ENCODE measurements at regions not wholly inside any gene's neighbourhood (a gene's known extent, or its start where the extent isn't known, plus 50 kb on each side); places are given as distances from the start of the nearest gene placed in this dataset.

GRCh38 chr6:98581705-98582104 is 252.7 kb upstream of the POU3F2 start:
- no peak for TF ChIP-seq CTCF (conservative IDR thresholded peaks at IDR 0.05; ENCODE audit: low read depth, low read length)
- no peak for DNase-seq (ENCODE audit: low read depth)
- no peak overlapping the region for H3K4me3 ChIP-seq (ENCODE audit: low read depth, low read length)

GRCh38 chr6:98583506-98583905 is 250.9 kb upstream of the POU3F2 start:
- no peak for TF ChIP-seq CTCF (conservative IDR thresholded peaks at IDR 0.05; ENCODE audit: low read depth, low read length)
- no peak for DNase-seq (ENCODE audit: low read depth)
- no peak overlapping the region for H3K4me3 ChIP-seq (ENCODE audit: low read depth, low read length)

GRCh38 chr6:98586163-98586562 is 248.2 kb upstream of the POU3F2 start:
- TF ChIP-seq CTCF (conservative IDR thresholded peaks at IDR 0.05; ENCODE audit: low read depth, low read length): no peak
- no peak overlapping the region for H3K4me3 ChIP-seq (ENCODE audit: low read depth, low read length)
- no peak for DNase-seq (ENCODE audit: low read depth)

- no peak overlapping the region for H3K4me3 ChIP-seq (ENCODE audit: low read depth, low read length)
- no peak for DNase-seq (ENCODE audit: low read depth)
- TF ChIP-seq CTCF (conservative IDR thresholded peaks at IDR 0.05; ENCODE audit: low read depth, low read length): no peak
Measured at GRCh38 chr6:98587555-98587954, 246.8 kb upstream of the POU3F2 start.

GRCh38 chr6:98589536-98589935 is 244.8 kb upstream of the POU3F2 start:
- no peak for DNase-seq (ENCODE audit: low read depth)
- H3K4me3 ChIP-seq (ENCODE audit: low read depth, low read length): no peak overlapping the region
- no peak for TF ChIP-seq CTCF (conservative IDR thresholded peaks at IDR 0.05; ENCODE audit: low read depth, low read length)

GRCh38 chr6:98590136-98590681 is 244.2 kb upstream of the POU3F2 start:
- no peak for DNase-seq (ENCODE audit: low read depth)
- no peak overlapping the region for H3K4me3 ChIP-seq (ENCODE audit: low read depth, low read length)
- no peak for TF ChIP-seq CTCF (conservative IDR thresholded peaks at IDR 0.05; ENCODE audit: low read depth, low read length)

GRCh38 chr6:98590997-98591396 is 243.4 kb upstream of the POU3F2 start:
- H3K4me3 ChIP-seq (ENCODE audit: low read depth, low read length): no peak overlapping the region
- TF ChIP-seq CTCF (conservative IDR thresholded peaks at IDR 0.05; ENCODE audit: low read depth, low read length): no peak
- no peak for DNase-seq (ENCODE audit: low read depth)

Measured in epithelial cell of proximal tubule (primary cell).